Neuronal stem cell (in vitro differentiated cells): ENCODE measurements at regions not wholly inside any gene's neighbourhood (a gene's known extent, or its start where the extent isn't known, plus 50 kb on each side); places are given as distances from the start of the nearest gene placed in this dataset.
"Not testable (repeated sequence)": the region's sequence is repeated elsewhere in the genome, so short reads cannot be mapped to it uniquely, and the experiment has no call there.

Experiments used
- DNase-seq: peaks from one replicate; pipeline ENCODE4 v3.0.0-alpha.2; 2013; ENCODE audit warnings: low spot score
- H2AFZ ChIP-seq: one replicate; pipeline ENCODE4 v1.6.1; 2013; ENCODE audit warnings: mild to moderate bottlenecking, low read length, inconsistent platforms
- H2AK5ac ChIP-seq: 2 replicates; pipeline ENCODE4 v1.6.1; 2013; ENCODE audit warnings: low read depth, mild to moderate bottlenecking, inconsistent platforms, low read length, moderate library complexity, mixed read lengths
- H2BK120ac ChIP-seq: 2 replicates; pipeline ENCODE4 v1.6.1; 2013; ENCODE audit warnings: low read depth, mild to moderate bottlenecking, inconsistent platforms, low read length, moderate library complexity, mixed read lengths
- H2BK12ac ChIP-seq: one replicate; pipeline ENCODE4 v1.6.1; 2013; ENCODE audit warnings: low read length, inconsistent platforms
- H2BK15ac ChIP-seq: 2 replicates; pipeline ENCODE4 v1.6.1; 2013; ENCODE audit warnings: mild to moderate bottlenecking, low read length, inconsistent platforms, mixed read lengths
- H2BK5ac ChIP-seq: one replicate; pipeline ENCODE4 v1.6.1; 2013; ENCODE audit warnings: inconsistent platforms, mild to moderate bottlenecking, low read length, moderate library complexity
- H3K14ac ChIP-seq: one replicate; pipeline ENCODE4 v1.6.1; 2013; ENCODE audit warnings: low read length, inconsistent platforms
- H3K18ac ChIP-seq: 2 replicates; pipeline ENCODE4 v1.6.1; 2013; ENCODE audit warnings: low read length, inconsistent platforms
- H3K23ac ChIP-seq: 2 replicates; pipeline ENCODE4 v1.6.1; 2013; ENCODE audit warnings: low read depth, mild to moderate bottlenecking, mixed read lengths, low read length, inconsistent platforms; ENCODE audit not compliant: poor library complexity
- H3K27ac ChIP-seq: replicated peaks from 3 replicates; pipeline ENCODE4 v1.5.1; 2013; ENCODE audit warnings: low read length, inconsistent platforms
- H3K27me3 ChIP-seq, 3 experiments: 2 replicates each; pipeline ENCODE4 v1.6.1; 2013; ENCODE audit warnings: low read length in 3 of 3, mild to moderate bottlenecking in 2 of 3, inconsistent platforms in 1 of 3, low read depth in 1 of 3, mixed read lengths in 1 of 3, moderate library complexity in 1 of 3; ENCODE audit not compliant: control insufficient read depth in 3 of 3, insufficient read depth in 3 of 3
- H3K36me3 ChIP-seq, 2 donors: replicated peaks in 1 of 2; 2 replicates each; pipeline ENCODE4 v1.6.1; 2013; ENCODE audit warnings: low read length in 2 of 2; ENCODE audit not compliant: control insufficient read depth in 2 of 2, insufficient read depth in 2 of 2
- H3K4ac ChIP-seq: 2 replicates; pipeline ENCODE4 v1.6.1; 2013; ENCODE audit warnings: inconsistent platforms, mild to moderate bottlenecking, low read length, moderate library complexity
- H3K4me1 ChIP-seq, 2 donors: 1 replicate in 1 of 2; 2 replicates in 1 of 2; pipeline ENCODE4 v1.6.1; 2013; ENCODE audit warnings: low read length in 2 of 2, low read depth in 1 of 2; ENCODE audit not compliant: control insufficient read depth in 2 of 2, insufficient read depth in 1 of 2
- H3K4me2 ChIP-seq: one replicate; pipeline ENCODE4 v1.6.1; 2013; ENCODE audit warnings: mild to moderate bottlenecking, low read length, inconsistent platforms; ENCODE audit not compliant: insufficient read depth, poor library complexity, severe bottlenecking
- H3K4me3 ChIP-seq, 2 donors: 2 replicates each; pipeline ENCODE4 v1.5.1; 2013; ENCODE audit warnings: low read length in 2 of 2, mild to moderate bottlenecking in 2 of 2, inconsistent platforms in 1 of 2, moderate library complexity in 1 of 2
- H3K79me1 ChIP-seq: one replicate; pipeline ENCODE4 v1.6.1; 2013; ENCODE audit warnings: low read depth, mild to moderate bottlenecking, inconsistent platforms, low read length, moderate library complexity
- H3K9ac ChIP-seq: one replicate; pipeline ENCODE4 v1.6.1; 2013; ENCODE audit warnings: mild to moderate bottlenecking, low read depth, low read length, inconsistent platforms; ENCODE audit not compliant: poor library complexity
- H3K9me3 ChIP-seq, 2 donors: replicated peaks in 1 of 2; 2 replicates each; pipeline versions ENCODE3 to v1.6.1; 2013; ENCODE audit warnings: low read length in 2 of 2, mild to moderate bottlenecking in 2 of 2, inconsistent platforms in 1 of 2, low read depth in 1 of 2, mixed read lengths in 1 of 2, moderate library complexity in 1 of 2; ENCODE audit not compliant: control insufficient read depth in 2 of 2, insufficient read depth in 1 of 2
- H4K8ac ChIP-seq: one replicate; pipeline ENCODE4 v1.6.1; 2013; ENCODE audit warnings: low read depth, mild to moderate bottlenecking, inconsistent platforms, low read length, moderate library complexity
- H4K91ac ChIP-seq: one replicate; pipeline ENCODE4 v1.6.1; 2013; ENCODE audit warnings: low read length, low read depth, mild to moderate bottlenecking, inconsistent platforms; ENCODE audit not compliant: poor library complexity
- WGBS, 2 donors: extraction: QIAGEN DNeasy Blood & Tissue Kit; methylation state at CpG; one replicate each; pipeline ENCODE4 v1.1.7; 2013; ENCODE audit warnings: missing lambda C conversion rate in 2 of 2, mixed read lengths in 1 of 2; ENCODE audit not compliant: insufficient read length in 2 of 2, insufficient replicate concordance in 1 of 2; ENCODE audit errors: extremely low coverage in 2 of 2; 5-methylcytosine and 5-hydroxymethylcytosine counted together

DNA sequence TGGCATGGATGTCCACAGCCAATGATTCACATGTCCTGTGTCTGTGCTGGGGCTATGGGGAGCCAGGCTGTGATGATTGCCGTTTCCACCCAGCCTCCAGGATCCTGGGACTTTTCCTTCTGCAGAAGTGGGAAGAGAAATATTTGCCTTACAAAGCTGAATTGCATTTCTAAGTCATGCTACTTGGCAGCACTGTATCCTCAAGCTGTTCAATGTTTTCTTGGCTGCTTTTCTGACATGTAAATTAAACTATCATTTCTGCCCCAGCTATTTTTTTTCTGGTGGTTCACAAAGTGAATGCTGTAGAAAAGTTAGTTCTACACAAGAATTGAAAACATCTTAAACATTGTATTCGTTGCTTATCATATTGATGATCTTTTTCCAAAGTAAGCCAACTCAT, 51.9 kb upstream of the TCERG1L start:
- Histone ChIP-seq H3K27ac (no peak overlapping the region), H3K9ac (no peak overlapping the region), H3K23ac (no peak overlapping the region), H3K36me3 (no peaks in the 10 kb centered on the region), H3K79me1 (no peaks in the 10 kb centered on the region), H3K4me1 (no peaks in the 10 kb centered on the region), H4K8ac (no peak overlapping the region), H2BK120ac (no peak overlapping the region), H2AK5ac (no peak overlapping the region), H3K27me3 (no peaks in the 10 kb centered on the region), H3K14ac (no peak overlapping the region), H3K4me2 (no peak overlapping the region), H3K9me3 (peaks cover 0 to 7% of the 10 kb centered on the region in 2 donors), H2BK15ac (no peak overlapping the region), H2BK12ac (no peak overlapping the region), H3K4me3 (no peak overlapping the region), H2AFZ (no peak overlapping the region), H2BK5ac (no peak overlapping the region), H4K91ac (no peak overlapping the region), H3K4ac (no peak overlapping the region), H3K18ac (no peak overlapping the region)
- DNase-seq: no peak
- WGBS, 2 donors: no CpG with 5 or more reads among the region's 2 CpGs

DNA sequence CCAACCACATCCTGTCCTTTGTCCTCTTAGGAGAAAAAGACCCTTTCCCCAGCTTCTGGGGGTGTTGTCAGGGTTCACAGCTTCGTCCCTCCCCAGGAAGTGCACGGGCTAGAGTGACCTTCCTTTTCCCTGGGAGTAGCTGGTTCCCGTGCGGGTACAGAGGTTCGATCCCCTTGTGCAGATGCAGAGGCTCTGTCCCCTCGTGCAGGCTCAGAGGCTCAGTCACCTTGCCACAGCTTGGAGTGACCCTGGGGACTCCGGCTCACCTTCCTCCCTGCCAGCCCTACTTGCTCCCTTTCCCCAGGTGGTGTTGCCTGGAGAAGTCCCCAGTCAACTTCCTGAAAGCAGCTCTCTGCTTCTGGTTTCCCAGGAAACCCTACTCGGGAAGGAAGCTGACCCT, 60.0 kb upstream of the TCERG1L start:
- no peak overlapping the region for H3K23ac ChIP-seq
- H3K9me3 ChIP-seq: peaks cover 0 to 3% of the 10 kb centered on the region in 2 donors
- no peak overlapping the region for H3K4me2 ChIP-seq
- peak overlapping the region; percentile 58 for H2BK5ac ChIP-seq
- H4K91ac ChIP-seq: no peak overlapping the region
- H2BK15ac ChIP-seq: no peak overlapping the region
- no peak overlapping the region for H3K4me3 ChIP-seq
- no peak for DNase-seq
- H3K27me3 ChIP-seq: no peaks in the 10 kb centered on the region
- no peak overlapping the region for H2BK12ac ChIP-seq
- no peak overlapping the region for H3K4ac ChIP-seq
- H2AK5ac ChIP-seq: peak overlapping the region; percentile 25
- H2BK120ac ChIP-seq: no peak overlapping the region
- no peak overlapping the region for H3K18ac ChIP-seq
- H3K79me1 ChIP-seq: no peaks in the 10 kb centered on the region
- H3K36me3 ChIP-seq: no peaks in the 10 kb centered on the region
- H3K27ac ChIP-seq: no peak overlapping the region
- no peak overlapping the region for H3K14ac ChIP-seq
- no peak overlapping the region for H2AFZ ChIP-seq
- H4K8ac ChIP-seq: no peak overlapping the region
- WGBS, 2 donors: no CpG with 5 or more reads among the region's 8 CpGs
- H3K4me1 ChIP-seq: no peaks in the 10 kb centered on the region
- no peak overlapping the region for H3K9ac ChIP-seq

DNA sequence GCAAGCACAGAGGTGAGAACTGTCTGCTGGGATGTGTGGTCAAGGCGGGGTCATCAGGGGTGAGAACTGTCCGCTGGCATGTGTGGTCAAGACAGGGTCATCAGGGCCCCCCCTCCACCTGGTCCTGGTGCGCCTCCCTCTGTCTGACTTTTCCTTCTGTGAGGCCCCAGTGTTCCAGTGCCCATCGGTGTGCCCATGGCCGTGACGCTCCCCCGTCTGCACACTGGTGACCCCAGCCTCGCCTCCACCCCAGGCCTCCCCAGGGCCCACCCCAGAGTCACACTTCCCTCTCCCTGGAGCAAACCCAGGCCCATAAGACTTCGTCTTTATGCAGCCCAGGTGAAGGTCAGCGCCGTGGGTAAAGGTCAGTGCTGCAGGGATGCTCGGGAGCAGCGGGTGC, 70.1 kb upstream of the TCERG1L start:
- DNase-seq: no peak
- Histone ChIP-seq H3K27ac (no peak overlapping the region), H3K27me3 (no peaks in the 10 kb centered on the region), H3K4me3 (no peak overlapping the region), H3K36me3 (no peaks in the 10 kb centered on the region), H3K9me3 (no peaks in the 10 kb centered on the region), H3K18ac (peak overlapping the region; percentile 65), H3K79me1 (no peaks in the 10 kb centered on the region), H3K14ac (peak overlapping the region; percentile 3), H4K8ac (no peak overlapping the region), H3K4ac (no peak overlapping the region), H2AK5ac (no peak overlapping the region), H3K4me1 (peaks cover 0 to 3% of the 10 kb centered on the region in 2 donors), H4K91ac (no peak overlapping the region), H2BK120ac (no peak overlapping the region), H2AFZ (no peak overlapping the region), H3K9ac (peak overlapping the region; percentile 60), H2BK15ac (no peak overlapping the region), H3K4me2 (no peak overlapping the region), H2BK5ac (no peak overlapping the region), H3K23ac (no peak overlapping the region), H2BK12ac (no peak overlapping the region)
- no CpG with 5 or more reads among the region's 13 CpGs for WGBS, 2 donors

DNA sequence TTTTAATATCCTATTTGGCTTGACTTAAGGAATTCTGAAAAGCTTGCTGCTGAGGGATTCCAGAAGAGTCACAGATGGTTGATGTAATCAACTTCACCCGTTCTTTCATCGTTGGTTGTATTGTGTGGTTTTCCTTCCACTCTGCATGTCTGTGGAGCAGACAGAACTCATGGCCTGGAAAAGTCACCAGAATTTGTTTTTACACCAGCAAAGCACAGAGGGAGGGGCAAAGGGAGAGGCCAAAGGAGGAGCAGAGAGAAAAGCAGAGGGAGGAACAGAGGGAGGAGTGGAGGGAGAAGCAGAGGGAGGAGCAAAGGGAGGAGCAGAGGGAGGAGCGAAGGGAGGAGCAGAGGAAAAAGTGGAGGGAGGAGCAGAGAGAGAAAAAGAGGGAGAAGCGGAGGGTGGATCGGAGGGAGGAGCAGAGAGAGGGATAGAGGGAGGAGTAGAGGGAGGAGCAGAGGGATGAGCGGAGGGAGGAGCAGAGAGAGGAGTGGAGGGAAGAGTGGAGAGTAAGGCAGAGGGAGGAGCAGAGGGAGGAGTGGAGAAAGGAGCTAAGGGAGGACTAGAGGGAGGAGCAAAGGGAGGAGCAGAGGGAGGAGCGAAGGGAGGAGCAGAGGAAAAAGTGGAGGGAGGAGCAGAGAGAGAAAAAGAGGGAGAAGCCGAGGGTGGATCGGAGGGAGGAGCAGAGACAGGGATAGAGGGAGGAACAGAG, 73.8 kb upstream of the TCERG1L start:
- H3K14ac ChIP-seq, H3K27me3 ChIP-seq, H3K9me3 ChIP-seq, H2AFZ ChIP-seq, H3K4me2 ChIP-seq, H3K4me3 ChIP-seq, H3K18ac ChIP-seq, H3K9ac ChIP-seq, H3K36me3 ChIP-seq, H4K8ac ChIP-seq, H3K4ac ChIP-seq, H4K91ac ChIP-seq, H3K4me1 ChIP-seq, DNase-seq, H2BK15ac ChIP-seq, H2BK12ac ChIP-seq, H2AK5ac ChIP-seq, H3K27ac ChIP-seq, H3K23ac ChIP-seq, H2BK5ac ChIP-seq, H2BK120ac ChIP-seq, H3K79me1 ChIP-seq: not testable (repeated sequence)
- no CpG with 5 or more reads among the region's 9 CpGs for WGBS, 2 donors
